Fibroblast of lung (primary cell): ENCODE measurements at regions not wholly inside any gene's neighbourhood (a gene's known extent, or its start where the extent isn't known, plus 50 kb on each side); places are given as distances from the start of the nearest gene placed in this dataset.

ENCODE experiments used
- EZH2 ChIP-seq: IDR thresholded peaks from 2 replicates; pipeline ENCODE4 v1.5.1; 2012; ENCODE audit warnings: low read length, control low read depth, mild to moderate bottlenecking; ENCODE audit errors: missing control alignments
- TF ChIP-seq, protein P1 (sequence below), 2 donors: IDR thresholded peaks in 1 of 2; conservative IDR thresholded peaks in 1 of 2; 1 replicate in 1 of 2; 2 replicates in 1 of 2; pipeline ENCODE4 v1.5.1; 2011 to 2012; ENCODE audit warnings: low read length in 2 of 2, control low read depth in 1 of 2, inconsistent platforms in 1 of 2, low read depth in 1 of 2, mild to moderate bottlenecking in 1 of 2

DNA sequence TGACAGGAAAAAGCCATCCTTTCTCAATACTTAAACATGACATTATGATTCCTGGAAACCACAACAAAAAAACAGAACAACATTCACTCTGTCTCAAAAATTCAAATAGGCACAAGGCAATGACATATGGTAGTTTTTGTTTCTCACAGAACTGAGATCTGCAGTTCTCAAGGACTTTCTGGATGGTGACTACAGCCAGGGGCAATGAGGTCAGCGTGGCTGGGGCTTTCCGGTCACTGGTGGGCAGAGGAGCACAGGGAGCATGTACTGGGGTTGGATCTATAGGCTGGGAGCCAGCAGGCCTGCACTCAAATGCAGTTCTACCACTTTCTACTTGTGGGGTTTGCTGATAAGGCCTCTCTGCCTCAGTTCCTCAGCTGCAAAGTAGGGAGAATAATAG lies 72.0 kb downstream of the CTAGE1 start:
- TF ChIP-seq, protein P1, sequence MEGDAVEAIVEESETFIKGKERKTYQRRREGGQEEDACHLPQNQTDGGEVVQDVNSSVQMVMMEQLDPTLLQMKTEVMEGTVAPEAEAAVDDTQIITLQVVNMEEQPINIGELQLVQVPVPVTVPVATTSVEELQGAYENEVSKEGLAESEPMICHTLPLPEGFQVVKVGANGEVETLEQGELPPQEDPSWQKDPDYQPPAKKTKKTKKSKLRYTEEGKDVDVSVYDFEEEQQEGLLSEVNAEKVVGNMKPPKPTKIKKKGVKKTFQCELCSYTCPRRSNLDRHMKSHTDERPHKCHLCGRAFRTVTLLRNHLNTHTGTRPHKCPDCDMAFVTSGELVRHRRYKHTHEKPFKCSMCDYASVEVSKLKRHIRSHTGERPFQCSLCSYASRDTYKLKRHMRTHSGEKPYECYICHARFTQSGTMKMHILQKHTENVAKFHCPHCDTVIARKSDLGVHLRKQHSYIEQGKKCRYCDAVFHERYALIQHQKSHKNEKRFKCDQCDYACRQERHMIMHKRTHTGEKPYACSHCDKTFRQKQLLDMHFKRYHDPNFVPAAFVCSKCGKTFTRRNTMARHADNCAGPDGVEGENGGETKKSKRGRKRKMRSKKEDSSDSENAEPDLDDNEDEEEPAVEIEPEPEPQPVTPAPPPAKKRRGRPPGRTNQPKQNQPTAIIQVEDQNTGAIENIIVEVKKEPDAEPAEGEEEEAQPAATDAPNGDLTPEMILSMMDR (conservative IDR thresholded peaks at IDR 0.05 in 1 of 2, IDR thresholded peaks at IDR 0.05 in 1 of 2; ENCODE audit: low read depth in 1 of 2, low read length in 2 of 2), result no peak
- no peak for TF ChIP-seq EZH2
